Thymus (tissue), 11 donors: ENCODE measurements at regions not wholly inside any gene's neighbourhood (a gene's known extent, or its start where the extent isn't known, plus 50 kb on each side); places are given as distances from the start of the nearest gene placed in this dataset.
"Not testable (repeated sequence)": the region's sequence is repeated elsewhere in the genome, so short reads cannot be mapped to it uniquely, and the experiment has no call there.

Experiments used
- DNase-seq, 9 donors: peaks; one replicate each; pipeline ENCODE4 v3.0.0-alpha.2; 2013; ENCODE audit warnings: low spot score in 9 of 9, low read depth in 6 of 9, missing footprints in 1 of 9
- H3K27ac ChIP-seq, 2 donors: one replicate each; pipeline ENCODE4 v1.5.1; 2013; ENCODE audit warnings: control low read depth in 1 of 2, low read depth in 1 of 2, low read length in 1 of 2, mild to moderate bottlenecking in 1 of 2, moderate library complexity in 1 of 2
- H3K27me3 ChIP-seq, 2 donors: one replicate each; pipeline ENCODE4 v1.5.1; 2013; ENCODE audit warnings: low read length in 1 of 2; ENCODE audit not compliant: control insufficient read depth in 2 of 2, insufficient read depth in 1 of 2
- H3K36me3 ChIP-seq, 2 donors: one replicate each; pipeline ENCODE4 v1.5.1; 2013; ENCODE audit warnings: low read length in 1 of 2, mild to moderate bottlenecking in 1 of 2, moderate library complexity in 1 of 2; ENCODE audit not compliant: control insufficient read depth in 2 of 2, insufficient read depth in 2 of 2
- H3K4me1 ChIP-seq, 2 donors: one replicate each; pipeline ENCODE4 v1.5.1; 2013; ENCODE audit warnings: low read length in 2 of 2; ENCODE audit not compliant: control insufficient read depth in 2 of 2, insufficient read depth in 2 of 2
- H3K4me3 ChIP-seq, 2 donors: one replicate each; pipeline ENCODE4 v1.5.1; 2013; ENCODE audit warnings: low read length in 2 of 2, control low read depth in 1 of 2, mild to moderate bottlenecking in 1 of 2
- H3K9me3 ChIP-seq, 2 donors: one replicate each; pipeline ENCODE4 v1.5.1; 2013; ENCODE audit warnings: low read length in 1 of 2, mild to moderate bottlenecking in 1 of 2; ENCODE audit not compliant: control insufficient read depth in 2 of 2, insufficient read depth in 1 of 2
- WGBS: extraction: QIAGEN DNeasy Blood & Tissue Kit; methylation state at CpG from one replicate; pipeline ENCODE4 v1.1.7; 2013; 5-methylcytosine and 5-hydroxymethylcytosine counted together
- donor health status: healthy.

DNA sequence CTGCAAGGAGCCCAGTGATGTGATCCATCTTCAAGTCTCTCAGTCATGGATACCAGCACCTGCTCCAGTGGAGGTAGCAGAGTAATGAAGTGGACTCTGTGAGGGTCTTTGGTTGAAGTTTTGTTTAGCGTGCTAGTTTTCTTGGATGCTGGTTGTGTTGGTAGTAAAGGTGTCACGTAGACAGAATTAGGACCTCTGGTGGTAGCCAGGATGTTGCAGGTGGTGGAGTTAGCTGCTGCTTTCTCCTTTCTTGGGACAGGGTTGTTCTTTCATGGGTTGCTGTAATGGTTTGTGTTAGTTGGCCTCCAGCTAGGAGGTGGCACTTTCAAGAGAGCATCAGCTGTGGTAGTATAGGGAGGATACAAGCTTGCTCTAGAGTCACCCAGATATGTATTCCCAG, 125.2 kb downstream of the ANXA2 start:
- no peaks in the 10 kb centered on the region for H3K27me3 ChIP-seq
- H3K4me3 ChIP-seq: no peak overlapping the region
- WGBS: 97% methylated on average over 2 of the region's 2 CpGs
- no peaks in the 10 kb centered on the region for H3K36me3 ChIP-seq
- no peak for DNase-seq
- no peaks in the 10 kb centered on the region for H3K4me1 ChIP-seq
- no peak overlapping the region for H3K27ac ChIP-seq
- peaks cover 0 to 5% of the 10 kb centered on the region in 2 donors for H3K9me3 ChIP-seq

GRCh38 chr15:60275624-60276023, 122.2 kb downstream of the ANXA2 start:
- Histone ChIP-seq H3K27ac (no peak overlapping the region), H3K36me3 (no peaks in the 10 kb centered on the region), H3K9me3 (peaks cover 0 to 5% of the 10 kb centered on the region in 2 donors), H3K4me1 (no peaks in the 10 kb centered on the region), H3K27me3 (no peaks in the 10 kb centered on the region), H3K4me3 (no peak overlapping the region)
- no peak for DNase-seq
- 61% methylated on average over 3 of the region's 3 CpGs for WGBS

GRCh38 chr15:60278879-60279278, 118.9 kb downstream of the ANXA2 start:
- no peaks in the 10 kb centered on the region for H3K9me3 ChIP-seq
- H3K4me1 ChIP-seq: no peaks in the 10 kb centered on the region
- H3K4me3 ChIP-seq: no peak overlapping the region
- DNase-seq: no peak
- H3K27me3 ChIP-seq: no peaks in the 10 kb centered on the region
- no peak overlapping the region for H3K27ac ChIP-seq
- H3K36me3 ChIP-seq: no peaks in the 10 kb centered on the region
- WGBS: 93% methylated on average over 6 of the region's 6 CpGs

DNA sequence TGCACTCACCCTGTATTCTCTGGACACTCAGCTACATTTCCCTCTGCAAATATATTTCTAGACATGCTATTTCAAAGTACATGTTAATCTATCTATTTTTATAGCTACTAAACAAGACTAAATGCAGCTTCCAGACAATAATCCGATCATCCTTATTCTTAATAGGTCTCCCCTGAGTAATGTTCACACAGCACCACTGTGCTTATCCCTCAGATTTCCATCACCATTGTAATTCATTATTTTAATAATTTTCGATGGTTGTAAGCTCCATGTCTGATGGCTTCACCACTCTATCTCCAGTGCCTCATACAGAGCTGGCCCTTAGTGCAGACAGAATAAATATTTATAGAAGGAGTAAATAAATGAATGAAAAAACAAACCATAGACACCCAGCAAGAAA, 117.5 kb downstream of the ANXA2 start:
- H3K36me3 ChIP-seq: no peaks in the 10 kb centered on the region
- 96% methylated on average over 2 of the region's 2 CpGs for WGBS
- DNase-seq: no peak
- no peak overlapping the region for H3K27ac ChIP-seq
- no peak overlapping the region for H3K4me3 ChIP-seq
- no peaks in the 10 kb centered on the region for H3K27me3 ChIP-seq
- no peaks in the 10 kb centered on the region for H3K9me3 ChIP-seq
- H3K4me1 ChIP-seq: no peaks in the 10 kb centered on the region

- Histone ChIP-seq H3K9me3 (no peaks in the 10 kb centered on the region), H3K27me3 (no peaks in the 10 kb centered on the region), H3K27ac (no peak overlapping the region), H3K36me3 (no peaks in the 10 kb centered on the region), H3K4me3 (no peak overlapping the region), H3K4me1 (no peaks in the 10 kb centered on the region)
- DNase-seq: no peak
These were observed 113.8 kb downstream of the ANXA2 start for GRCh38 chr15:60283936-60284335.

DNA sequence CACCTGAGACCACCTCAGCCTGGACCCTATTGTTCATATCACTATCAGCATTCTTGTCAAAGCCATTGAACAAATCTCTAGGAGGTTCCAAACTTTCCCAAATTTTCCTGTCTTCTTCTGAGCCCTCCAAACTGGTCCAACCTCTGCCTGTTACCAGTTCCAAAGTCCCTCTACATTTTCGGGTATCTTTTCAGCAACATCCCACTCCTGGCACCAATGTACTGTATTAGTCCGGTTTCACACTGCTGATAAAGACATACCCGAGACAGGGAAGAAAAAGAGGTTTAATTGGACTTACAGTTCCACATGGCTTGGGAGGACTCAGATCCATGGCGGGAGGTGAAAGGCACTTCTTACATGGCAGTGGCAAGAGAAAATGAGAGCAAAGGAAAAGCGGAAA, 101.9 kb downstream of the ANXA2 start:
- H3K9me3 ChIP-seq, H3K36me3 ChIP-seq, DNase-seq, H3K27ac ChIP-seq, H3K4me1 ChIP-seq, H3K27me3 ChIP-seq, H3K4me3 ChIP-seq: not testable (repeated sequence)
- 96% methylated on average over 5 of the region's 5 CpGs for WGBS

DNA sequence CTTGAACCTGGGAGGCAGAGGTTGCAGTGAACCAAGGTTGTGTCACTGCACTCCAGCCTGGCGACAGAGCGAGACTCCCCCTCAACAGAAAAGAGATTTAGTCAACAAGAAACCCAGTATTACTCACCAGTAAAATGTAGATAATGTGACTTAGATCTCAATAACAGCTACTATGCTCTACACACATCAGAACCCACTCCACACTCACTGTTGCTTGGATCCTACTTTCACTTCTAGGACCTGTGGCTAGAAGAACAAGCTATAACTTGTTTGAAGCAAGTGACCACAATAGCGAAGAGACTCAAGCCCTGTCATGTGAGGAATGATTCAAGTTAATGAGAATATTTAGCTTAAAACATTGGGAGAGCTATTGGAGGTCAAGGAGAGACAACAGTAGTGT, 100.7 kb downstream of the ANXA2 start:
- DNase-seq: no peak
- H3K27ac ChIP-seq: no peak overlapping the region
- H3K4me1 ChIP-seq: no peaks in the 10 kb centered on the region
- H3K36me3 ChIP-seq: no peaks in the 10 kb centered on the region
- H3K9me3 ChIP-seq: peaks cover 0 to 3% of the 10 kb centered on the region in 2 donors
- H3K4me3 ChIP-seq: no peak overlapping the region
- 94% methylated on average over 3 of the region's 3 CpGs for WGBS
- no peaks in the 10 kb centered on the region for H3K27me3 ChIP-seq
